Left ventricle myocardium inferior (tissue), 1 donor: ENCODE measurements at regions not wholly inside any gene's neighbourhood (a gene's known extent, or its start where the extent isn't known, plus 50 kb on each side); places are given as distances from the start of the nearest gene placed in this dataset.
"Not testable (repeated sequence)": the region's sequence is repeated elsewhere in the genome, so short reads cannot be mapped to it uniquely, and the experiment has no call there.

ENCODE experiments used
- DNase-seq: peaks from one replicate; pipeline ENCODE4 v3.0.0-alpha.2; 2020
- H3K27ac ChIP-seq: fragments of 200-600 bp; replicated peaks from 2 replicates; pipeline ENCODE4 v1.8.0; 2021
- H3K27me3 ChIP-seq: fragments of 200-600 bp; 2 replicates; pipeline ENCODE4 v1.8.0; 2021; ENCODE audit warnings: low read depth
- H3K36me3 ChIP-seq: fragments of 200-600 bp; 2 replicates; pipeline ENCODE4 v1.8.0; 2021
- H3K4me1 ChIP-seq: fragments of 200-600 bp; 2 replicates; pipeline ENCODE4 v1.8.0; 2021
- H3K4me3 ChIP-seq: fragments of 200-600 bp; 2 replicates; pipeline ENCODE4 v1.8.0; 2021; ENCODE audit warnings: mild to moderate bottlenecking, moderate library complexity
- H3K9me3 ChIP-seq: fragments of 200-600 bp; replicated peaks from 2 replicates; pipeline ENCODE4 v1.8.0; 2021
- CTCF ChIP-seq: fragments of 200-600 bp; IDR thresholded peaks from 2 replicates; pipeline ENCODE4 v1.8.0; 2021; ENCODE audit warnings: antibody characterized with exemption, mild to moderate bottlenecking, borderline replicate concordance
- intact Hi-C: fragments of 100-400 bp; cut with micrococcal nuclease; formaldehyde crosslinking; loops from one replicate; pipeline ENCODE4 v1.11.0; 2022
- donor health status: DM: no; HTN: yes; CAD: no; lungs with severe emphysema.

GRCh38 chr7:101679653-101680173 is 50.6 kb upstream of the MYL10 start:
- not testable (repeated sequence) for H3K27me3 ChIP-seq, H3K36me3 ChIP-seq, H3K9me3 ChIP-seq, DNase-seq, H3K4me3 ChIP-seq, H3K27ac ChIP-seq
- peaks cover 16% of the 10 kb centered on the region for H3K4me1 ChIP-seq
- intact Hi-C loops = loop anchor here (10.0 kb wide), 1 partner anchor 595 kb away; no protein-coding TSS in a partner anchor

- H3K9me3 ChIP-seq = no peaks in the 10 kb centered on the region
- no peaks in the 10 kb centered on the region for H3K36me3 ChIP-seq
- DNase-seq = no peak
- H3K27ac ChIP-seq = no peak overlapping the region
- H3K4me3 ChIP-seq = no peak overlapping the region
- no peaks in the 10 kb centered on the region for H3K27me3 ChIP-seq
- intact Hi-C loops = loop anchor here (10.0 kb wide), 1 partner anchor 594 kb away; no protein-coding TSS in a partner anchor
- no peak for TF ChIP-seq CTCF
- H3K4me1 ChIP-seq = peaks cover 16% of the 10 kb centered on the region
Observed at GRCh38 chr7:101680406-101681145, 51.5 kb upstream of the MYL10 start.

- Histone ChIP-seq H3K9me3 (no peaks in the 10 kb centered on the region), H3K36me3 (no peaks in the 10 kb centered on the region), H3K27ac (peak overlapping the region; percentile 13), H3K4me1 (peaks cover 16% of the 10 kb centered on the region), H3K4me3 (no peak overlapping the region), H3K27me3 (no peaks in the 10 kb centered on the region)
- peak; percentile 51 for DNase-seq
- intact Hi-C loops = loop anchor here (10.0 kb wide), 1 partner anchor 593 kb away; no protein-coding TSS in a partner anchor
- no peak for TF ChIP-seq CTCF
Observed at GRCh38 chr7:101681170-101682007, 52.3 kb upstream of the MYL10 start.

- intact Hi-C loops = loop anchor here (5.0 to 10.0 kb wide), 2 partner anchors 127 to 590 kb away; no protein-coding TSS in a partner anchor
- TF ChIP-seq CTCF = no peak
- peaks cover 32% of the 10 kb centered on the region for H3K4me1 ChIP-seq
- no peaks in the 10 kb centered on the region for H3K9me3 ChIP-seq
- no peaks in the 10 kb centered on the region for H3K36me3 ChIP-seq
- no peak for DNase-seq
- no peak overlapping the region for H3K27ac ChIP-seq
- no peak overlapping the region for H3K4me3 ChIP-seq
- no peaks in the 10 kb centered on the region for H3K27me3 ChIP-seq
Observed at GRCh38 chr7:101684983-101685330, 55.9 kb upstream of the MYL10 start.

- H3K36me3 ChIP-seq = no peaks in the 10 kb centered on the region
- TF ChIP-seq CTCF = no peak
- H3K4me3 ChIP-seq = no peak overlapping the region
- DNase-seq = no peak
- H3K27ac ChIP-seq = no peak overlapping the region
- H3K4me1 ChIP-seq = peaks cover 28% of the 10 kb centered on the region
- intact Hi-C loops = loop anchor here (5.0 to 10.0 kb wide), 2 partner anchors 126 to 589 kb away; no protein-coding TSS in a partner anchor
- H3K9me3 ChIP-seq = no peaks in the 10 kb centered on the region
- H3K27me3 ChIP-seq = no peaks in the 10 kb centered on the region
Observed at GRCh38 chr7:101686030-101686429, 56.9 kb upstream of the MYL10 start.
